SJCRH30 (cell line): ENCODE measurements at regions not wholly inside any gene's neighbourhood (a gene's known extent, or its start where the extent isn't known, plus 50 kb on each side); places are given as distances from the start of the nearest gene placed in this dataset.

ENCODE experiments used
- DNase-seq, 2 experiments: peaks; one replicate each; pipeline ENCODE4 v3.0.0-alpha.2; 2015 to 2020
- H3K27ac ChIP-seq: fragments of 250-450 bp; sonication (Bioruptor Pico); 2 replicates; pipeline ENCODE4 v1.5.1; 2020; ENCODE audit warnings: mild to moderate bottlenecking, moderate library complexity
- H3K27me3 ChIP-seq: fragments of 250-450 bp; sonication (Bioruptor Pico); 2 replicates; pipeline ENCODE4 v1.5.1; 2020; ENCODE audit warnings: mild to moderate bottlenecking, moderate library complexity
- H3K36me3 ChIP-seq: fragments of 250-450 bp; sonication (Bioruptor Pico); 2 replicates; pipeline ENCODE4 v1.5.1; 2020; ENCODE audit warnings: mild to moderate bottlenecking, moderate library complexity
- H3K4me1 ChIP-seq: fragments of 250-450 bp; sonication (Bioruptor Pico); 2 replicates; pipeline ENCODE4 v1.5.1; 2020; ENCODE audit warnings: mild to moderate bottlenecking, moderate library complexity
- H3K4me3 ChIP-seq: fragments of 250-450 bp; sonication (Bioruptor Pico); 2 replicates; pipeline ENCODE4 v1.5.1; 2020; ENCODE audit warnings: mild to moderate bottlenecking, moderate library complexity
- H3K9me3 ChIP-seq: fragments of 250-450 bp; sonication (Bioruptor Pico); replicated peaks from 2 replicates; pipeline ENCODE4 v1.5.1; 2020; ENCODE audit warnings: mild to moderate bottlenecking, moderate library complexity

GRCh38 chr9:10764481-10764880 is 151.7 kb upstream of the PTPRD start:
- Histone ChIP-seq H3K27ac (no peak overlapping the region), H3K36me3 (no peaks in the 10 kb centered on the region), H3K4me3 (no peak overlapping the region), H3K4me1 (no peaks in the 10 kb centered on the region), H3K9me3 (no peaks in the 10 kb centered on the region), H3K27me3 (no peaks in the 10 kb centered on the region)
- DNase-seq: no peak

DNA sequence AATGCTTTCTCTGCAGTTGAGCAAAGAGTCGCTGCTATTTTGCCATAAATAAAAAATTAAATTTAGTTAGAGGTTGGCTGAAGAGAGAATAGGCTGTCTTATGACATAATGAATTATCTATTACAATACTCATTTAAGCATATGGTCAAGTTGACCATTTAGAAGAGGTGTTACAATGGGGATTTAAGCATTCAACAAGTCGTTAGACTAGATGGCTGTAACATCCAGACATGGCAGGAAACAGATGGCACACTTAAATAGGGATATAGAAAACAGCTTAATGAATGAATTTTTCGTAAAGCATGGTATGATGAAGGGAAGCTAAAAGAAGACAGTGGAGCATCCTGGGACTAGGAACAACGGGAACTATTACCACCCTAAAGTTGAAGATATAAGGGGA is 160.3 kb upstream of the PTPRD start:
- Histone ChIP-seq H3K27ac (no peak overlapping the region), H3K36me3 (no peaks in the 10 kb centered on the region), H3K4me3 (no peak overlapping the region), H3K4me1 (no peaks in the 10 kb centered on the region), H3K9me3 (no peaks in the 10 kb centered on the region), H3K27me3 (no peaks in the 10 kb centered on the region)
- no peak for DNase-seq

GRCh38 chr9:10774051-10774450 is 161.2 kb upstream of the PTPRD start:
- no peaks in the 10 kb centered on the region for H3K27me3 ChIP-seq
- no peaks in the 10 kb centered on the region for H3K9me3 ChIP-seq
- H3K4me1 ChIP-seq: no peaks in the 10 kb centered on the region
- DNase-seq: no peak
- H3K27ac ChIP-seq: no peak overlapping the region
- H3K36me3 ChIP-seq: no peaks in the 10 kb centered on the region
- H3K4me3 ChIP-seq: no peak overlapping the region

DNA sequence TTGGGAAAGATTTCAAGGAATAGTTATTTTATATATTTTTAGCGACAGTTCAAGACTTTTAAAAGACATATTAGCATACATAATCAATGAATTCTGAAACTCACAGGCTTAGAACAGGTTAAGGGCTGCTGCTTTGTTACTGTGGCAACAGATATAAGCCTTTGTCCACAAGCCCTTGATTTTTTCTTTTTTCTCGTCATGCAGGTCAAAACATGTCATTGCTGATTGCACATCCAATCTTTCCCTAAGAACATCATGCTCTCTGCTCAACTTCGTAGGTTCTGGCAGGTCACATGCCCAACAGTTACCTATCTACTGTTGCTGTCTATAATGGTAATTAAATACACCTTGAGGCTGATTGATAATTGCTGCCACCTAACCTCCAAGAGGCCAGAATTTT is 172.5 kb upstream of the PTPRD start:
- H3K36me3 ChIP-seq: no peaks in the 10 kb centered on the region
- H3K4me1 ChIP-seq: no peaks in the 10 kb centered on the region
- no peak for DNase-seq
- H3K27me3 ChIP-seq: no peaks in the 10 kb centered on the region
- H3K4me3 ChIP-seq: no peak overlapping the region
- H3K9me3 ChIP-seq: no peaks in the 10 kb centered on the region
- no peak overlapping the region for H3K27ac ChIP-seq

DNA sequence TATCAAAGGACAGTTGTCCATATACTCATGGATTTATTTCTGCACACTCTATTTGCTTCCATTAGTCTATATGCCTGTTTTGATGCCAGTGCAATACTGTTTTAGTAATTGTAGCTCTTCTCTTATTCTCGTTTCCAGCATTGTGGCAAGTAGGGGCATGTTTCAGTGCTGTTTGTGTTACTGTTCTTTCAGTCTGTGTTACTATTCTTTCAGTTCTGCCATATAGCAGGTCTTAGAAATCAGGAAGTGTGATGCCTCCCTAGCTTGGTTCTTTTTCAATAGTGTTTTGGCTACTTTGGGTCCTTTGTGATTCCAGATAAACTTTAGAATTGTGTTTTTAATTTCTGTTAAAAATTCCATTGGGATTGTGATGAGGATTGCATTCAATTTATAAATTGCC is 180.5 kb upstream of the PTPRD start:
- H3K9me3 ChIP-seq: no peaks in the 10 kb centered on the region
- no peaks in the 10 kb centered on the region for H3K36me3 ChIP-seq
- no peaks in the 10 kb centered on the region for H3K27me3 ChIP-seq
- H3K4me3 ChIP-seq: no peak overlapping the region
- DNase-seq: no peak
- H3K4me1 ChIP-seq: no peaks in the 10 kb centered on the region
- H3K27ac ChIP-seq: no peak overlapping the region

DNA sequence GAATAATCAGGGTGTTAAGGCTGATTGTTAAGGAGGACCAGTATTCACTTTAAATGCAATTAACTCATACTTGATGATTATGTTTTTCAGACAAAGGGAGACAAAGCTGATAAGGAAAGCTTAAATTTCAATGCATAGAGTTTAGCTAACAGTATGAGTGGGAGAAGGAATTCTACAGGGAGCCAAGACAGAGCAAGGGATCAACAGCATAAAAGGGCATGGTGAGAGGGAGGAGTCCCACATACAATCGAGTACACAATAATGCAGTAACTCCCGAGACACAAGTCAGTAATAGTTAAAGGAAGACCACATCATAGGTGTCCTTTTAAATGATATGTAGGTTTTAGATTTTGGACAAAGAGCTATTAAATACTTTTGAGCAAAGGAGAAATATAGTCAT is 191.7 kb upstream of the PTPRD start:
- no peaks in the 10 kb centered on the region for H3K4me1 ChIP-seq
- no peak overlapping the region for H3K4me3 ChIP-seq
- DNase-seq: no peak
- H3K36me3 ChIP-seq: no peaks in the 10 kb centered on the region
- no peaks in the 10 kb centered on the region for H3K27me3 ChIP-seq
- H3K27ac ChIP-seq: no peak overlapping the region
- no peaks in the 10 kb centered on the region for H3K9me3 ChIP-seq

DNA sequence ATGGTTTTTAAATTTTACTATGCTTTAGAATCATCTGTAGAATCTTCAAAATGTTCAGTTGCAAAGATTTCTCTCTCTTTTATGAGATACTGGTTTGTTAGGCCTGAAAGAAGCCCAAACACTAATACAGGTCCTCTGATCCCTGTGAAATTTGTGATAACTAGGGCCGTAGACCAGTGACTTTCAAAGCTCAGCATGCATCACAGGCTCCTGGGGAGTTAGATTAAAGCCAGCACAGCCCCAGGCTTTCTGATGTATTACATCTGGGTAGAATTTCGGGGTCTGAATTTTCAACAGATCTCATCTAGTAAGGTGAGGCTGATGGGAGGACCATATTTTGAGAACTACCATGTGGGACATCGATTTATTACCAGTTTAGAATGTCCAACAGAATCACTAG is 194.1 kb upstream of the PTPRD start:
- Histone ChIP-seq H3K9me3 (no peaks in the 10 kb centered on the region), H3K36me3 (no peaks in the 10 kb centered on the region), H3K27ac (no peak overlapping the region), H3K4me3 (no peak overlapping the region), H3K27me3 (no peaks in the 10 kb centered on the region), H3K4me1 (no peaks in the 10 kb centered on the region)
- no peak for DNase-seq

GRCh38 chr9:10818206-10818605 is 205.4 kb upstream of the PTPRD start:
- H3K36me3 ChIP-seq: no peaks in the 10 kb centered on the region
- H3K4me3 ChIP-seq: no peak overlapping the region
- no peaks in the 10 kb centered on the region for H3K9me3 ChIP-seq
- H3K27ac ChIP-seq: no peak overlapping the region
- H3K27me3 ChIP-seq: no peaks in the 10 kb centered on the region
- no peaks in the 10 kb centered on the region for H3K4me1 ChIP-seq
- no peak for DNase-seq

GRCh38 chr9:10835791-10836463 is 223.1 kb upstream of the PTPRD start:
- Histone ChIP-seq H3K27ac (no peak overlapping the region), H3K4me1 (no peaks in the 10 kb centered on the region), H3K9me3 (no peaks in the 10 kb centered on the region), H3K36me3 (no peaks in the 10 kb centered on the region), H3K4me3 (no peak overlapping the region), H3K27me3 (no peaks in the 10 kb centered on the region)
- no peak for DNase-seq

GRCh38 chr9:10843151-10843550 is 230.3 kb upstream of the PTPRD start:
- Histone ChIP-seq H3K4me3 (no peak overlapping the region), H3K9me3 (no peaks in the 10 kb centered on the region), H3K27ac (no peak overlapping the region), H3K36me3 (no peaks in the 10 kb centered on the region), H3K4me1 (no peaks in the 10 kb centered on the region), H3K27me3 (no peaks in the 10 kb centered on the region)
- no peak for DNase-seq

- Histone ChIP-seq H3K27ac (no peak overlapping the region), H3K27me3 (no peaks in the 10 kb centered on the region), H3K4me3 (no peak overlapping the region), H3K4me1 (no peaks in the 10 kb centered on the region), H3K9me3 (no peaks in the 10 kb centered on the region), H3K36me3 (no peaks in the 10 kb centered on the region)
- DNase-seq: peak in 1 of 2 experiments; percentile 29
Measured at GRCh38 chr9:10855847-10856246, 243.0 kb upstream of the PTPRD start.

DNA sequence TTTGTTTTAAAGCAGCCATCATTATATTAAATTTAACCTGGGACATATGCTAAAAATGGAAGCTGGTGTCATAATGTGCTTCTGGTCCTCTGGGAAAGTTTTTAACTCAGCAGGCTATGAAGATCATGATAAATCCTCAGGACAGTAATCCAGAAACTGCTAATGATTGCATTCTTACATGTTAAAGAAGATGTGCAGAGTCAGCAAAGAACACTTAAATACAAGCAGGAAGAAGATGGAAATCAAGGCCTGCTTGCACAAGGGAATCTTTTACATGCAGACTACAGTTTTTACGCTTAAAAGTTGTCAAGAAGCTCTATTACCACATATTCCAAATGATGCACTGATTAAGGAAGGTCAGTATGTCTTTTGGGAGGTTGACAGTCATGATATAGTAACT is 246.0 kb upstream of the PTPRD start:
- H3K27me3 ChIP-seq: no peaks in the 10 kb centered on the region

GRCh38 chr9:10863476-10863875 is 250.7 kb upstream of the PTPRD start:
- Histone ChIP-seq H3K4me1 (no peaks in the 10 kb centered on the region), H3K27me3 (no peaks in the 10 kb centered on the region), H3K36me3 (no peaks in the 10 kb centered on the region), H3K27ac (no peak overlapping the region), H3K4me3 (no peak overlapping the region), H3K9me3 (no peaks in the 10 kb centered on the region)
- DNase-seq: no peak

More for the DNA sequence above, 246.0 kb upstream of the PTPRD start:
- H3K36me3 ChIP-seq: no peaks in the 10 kb centered on the region
- H3K4me3 ChIP-seq: no peak overlapping the region
- no peaks in the 10 kb centered on the region for H3K9me3 ChIP-seq
- no peak overlapping the region for H3K27ac ChIP-seq
- DNase-seq: no peak
- no peaks in the 10 kb centered on the region for H3K4me1 ChIP-seq

DNA sequence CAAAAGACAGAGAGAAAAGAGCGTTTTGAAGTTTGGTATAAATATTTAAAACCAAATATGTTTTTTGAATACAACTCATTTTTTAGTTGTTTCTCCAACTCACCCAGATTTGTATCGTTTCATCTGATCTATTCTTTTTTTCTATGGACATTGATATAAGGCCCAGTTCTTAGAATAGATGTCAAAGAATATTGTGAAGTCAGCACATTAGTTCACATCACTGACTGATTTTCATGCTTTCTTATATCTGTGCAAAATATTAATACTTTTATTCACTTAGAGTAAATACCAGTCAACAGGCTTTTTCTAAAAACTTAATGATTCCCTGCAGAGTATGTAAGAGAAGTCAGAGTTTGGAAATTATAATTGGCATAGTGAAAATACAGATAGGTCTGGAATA is 254.4 kb upstream of the PTPRD start:
- Histone ChIP-seq H3K4me3 (no peak overlapping the region), H3K4me1 (no peaks in the 10 kb centered on the region), H3K9me3 (no peaks in the 10 kb centered on the region), H3K36me3 (no peaks in the 10 kb centered on the region), H3K27ac (no peak overlapping the region), H3K27me3 (no peaks in the 10 kb centered on the region)
- no peak for DNase-seq

- Histone ChIP-seq H3K27me3 (no peaks in the 10 kb centered on the region), H3K4me3 (no peak overlapping the region), H3K36me3 (no peaks in the 10 kb centered on the region), H3K9me3 (no peaks in the 10 kb centered on the region), H3K27ac (no peak overlapping the region), H3K4me1 (no peaks in the 10 kb centered on the region)
- no peak for DNase-seq
Measured at GRCh38 chr9:10869687-10870086, 256.9 kb upstream of the PTPRD start.

DNA sequence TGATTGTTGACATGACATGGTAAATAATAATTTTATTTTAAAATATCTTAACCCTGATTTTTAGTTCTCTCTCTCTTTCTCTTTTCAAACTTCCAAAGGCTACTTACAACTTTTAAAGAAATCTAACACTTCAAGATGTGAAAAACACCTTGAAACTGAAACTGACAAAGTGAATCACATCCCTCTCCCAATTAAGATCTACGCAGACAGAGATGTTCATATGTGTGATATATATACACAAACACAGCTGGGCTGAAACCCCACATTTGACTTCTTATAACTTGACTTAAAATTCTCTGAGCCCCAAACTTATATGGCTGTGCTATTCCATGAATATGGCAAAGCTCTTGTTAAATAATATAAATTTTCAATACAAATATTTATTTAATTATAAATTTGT is 261.2 kb upstream of the PTPRD start:
- no peak overlapping the region for H3K4me3 ChIP-seq
- H3K27me3 ChIP-seq: no peaks in the 10 kb centered on the region
- DNase-seq: no peak
- H3K4me1 ChIP-seq: no peaks in the 10 kb centered on the region
- no peaks in the 10 kb centered on the region for H3K36me3 ChIP-seq
- H3K27ac ChIP-seq: no peak overlapping the region
- H3K9me3 ChIP-seq: no peaks in the 10 kb centered on the region
